WERI-Rb-1 (cell line): ENCODE measurements at regions not wholly inside any gene's neighbourhood (a gene's known extent, or its start where the extent isn't known, plus 50 kb on each side); places are given as distances from the start of the nearest gene placed in this dataset.

Experiments used
- DNase-seq: peaks from one replicate; pipeline ENCODE4 v3.0.0-alpha.2; 2020
- H3K27ac ChIP-seq: fragments of 250-450 bp; sonication (Bioruptor Pico); 2 replicates; pipeline ENCODE4 v1.5.1; 2020; ENCODE audit warnings: mild to moderate bottlenecking, moderate library complexity
- H3K27me3 ChIP-seq: fragments of 250-450 bp; sonication (Bioruptor Pico); 2 replicates; pipeline ENCODE4 v1.5.1; 2021; ENCODE audit warnings: mild to moderate bottlenecking, low read depth, moderate library complexity; ENCODE audit not compliant: insufficient read depth, severe bottlenecking
- H3K36me3 ChIP-seq: fragments of 250-450 bp; sonication (Bioruptor Pico); 2 replicates; pipeline ENCODE4 v1.5.1; 2020; ENCODE audit warnings: mild to moderate bottlenecking, moderate library complexity
- H3K4me3 ChIP-seq: 2 replicates; pipeline ENCODE4 v1.5.1; 2011; ENCODE audit warnings: low read depth, mild to moderate bottlenecking, control low read depth, low read length
- H3K9me3 ChIP-seq: fragments of 250-450 bp; sonication (Bioruptor Pico); 2 replicates; pipeline ENCODE4 v1.5.1; 2021; ENCODE audit warnings: mild to moderate bottlenecking, moderate library complexity; ENCODE audit not compliant: severe bottlenecking
- TF ChIP-seq, protein P1 (sequence below): IDR thresholded peaks from 2 replicates; pipeline ENCODE4 v1.5.1; 2011; ENCODE audit warnings: low read depth, mild to moderate bottlenecking, control low read depth, inconsistent platforms, low read length

- Histone ChIP-seq H3K4me3 (no peak overlapping the region), H3K9me3 (no peaks in the 10 kb centered on the region), H3K27me3 (no peaks in the 10 kb centered on the region), H3K27ac (no peak overlapping the region), H3K36me3 (no peaks in the 10 kb centered on the region)
- TF ChIP-seq, protein P1, sequence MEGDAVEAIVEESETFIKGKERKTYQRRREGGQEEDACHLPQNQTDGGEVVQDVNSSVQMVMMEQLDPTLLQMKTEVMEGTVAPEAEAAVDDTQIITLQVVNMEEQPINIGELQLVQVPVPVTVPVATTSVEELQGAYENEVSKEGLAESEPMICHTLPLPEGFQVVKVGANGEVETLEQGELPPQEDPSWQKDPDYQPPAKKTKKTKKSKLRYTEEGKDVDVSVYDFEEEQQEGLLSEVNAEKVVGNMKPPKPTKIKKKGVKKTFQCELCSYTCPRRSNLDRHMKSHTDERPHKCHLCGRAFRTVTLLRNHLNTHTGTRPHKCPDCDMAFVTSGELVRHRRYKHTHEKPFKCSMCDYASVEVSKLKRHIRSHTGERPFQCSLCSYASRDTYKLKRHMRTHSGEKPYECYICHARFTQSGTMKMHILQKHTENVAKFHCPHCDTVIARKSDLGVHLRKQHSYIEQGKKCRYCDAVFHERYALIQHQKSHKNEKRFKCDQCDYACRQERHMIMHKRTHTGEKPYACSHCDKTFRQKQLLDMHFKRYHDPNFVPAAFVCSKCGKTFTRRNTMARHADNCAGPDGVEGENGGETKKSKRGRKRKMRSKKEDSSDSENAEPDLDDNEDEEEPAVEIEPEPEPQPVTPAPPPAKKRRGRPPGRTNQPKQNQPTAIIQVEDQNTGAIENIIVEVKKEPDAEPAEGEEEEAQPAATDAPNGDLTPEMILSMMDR: no peak
- DNase-seq: no peak
Measured at GRCh38 chr9:38158628-38159027, 89.6 kb upstream of the SHB start.

GRCh38 chr9:38157711-38158110, 88.7 kb upstream of the SHB start:
- Histone ChIP-seq H3K9me3 (no peaks in the 10 kb centered on the region), H3K27ac (no peak overlapping the region), H3K27me3 (no peaks in the 10 kb centered on the region), H3K36me3 (no peaks in the 10 kb centered on the region), H3K4me3 (no peak overlapping the region)
- DNase-seq: no peak
- TF ChIP-seq, protein P1: no peak

DNA sequence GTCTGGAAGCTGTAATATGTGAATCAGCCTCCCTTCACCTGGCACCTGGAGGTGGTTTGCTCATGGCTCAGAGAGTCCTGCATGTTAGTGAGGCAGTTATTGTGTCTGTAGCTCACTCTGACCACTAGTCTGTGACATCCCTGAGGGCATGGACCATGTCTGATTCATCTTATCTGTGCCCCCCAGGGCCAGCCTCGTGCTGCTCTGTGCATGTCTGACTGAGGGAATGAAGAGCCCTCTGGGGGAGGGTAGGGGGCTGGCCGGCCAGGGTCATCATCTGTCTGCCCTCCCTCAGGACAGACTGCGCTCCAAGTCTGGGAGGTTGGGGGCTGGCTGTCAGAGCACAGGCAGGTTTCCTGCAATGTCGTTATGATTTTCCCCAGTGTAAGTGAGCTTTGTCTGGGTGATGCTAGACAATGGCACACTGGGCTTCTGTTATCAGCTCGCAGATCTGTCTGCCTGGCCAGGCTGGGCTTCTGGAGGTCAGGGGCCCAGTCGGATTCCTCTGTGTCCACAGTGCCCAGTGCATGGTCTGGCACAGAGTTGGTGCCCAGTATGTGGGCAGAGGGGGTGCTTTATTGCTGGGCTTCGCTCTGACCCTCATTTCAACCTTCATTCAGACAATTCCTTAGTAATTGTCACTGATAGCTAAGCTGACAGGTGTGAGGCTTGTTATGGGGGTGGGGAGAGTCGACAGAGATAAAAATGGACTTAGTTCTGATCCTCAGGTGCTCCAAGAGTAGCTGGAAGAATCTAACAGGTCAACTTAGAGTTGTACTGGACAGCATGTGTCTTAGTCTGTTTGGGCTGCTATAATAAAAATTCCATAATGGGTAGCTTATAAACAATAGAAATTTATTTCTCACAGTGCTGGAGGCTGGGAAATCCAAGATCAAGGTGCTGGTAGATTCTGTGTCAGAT, 85.7 kb upstream of the SHB start:
- Histone ChIP-seq H3K4me3 (no peak overlapping the region), H3K27me3 (no peaks in the 10 kb centered on the region), H3K36me3 (no peaks in the 10 kb centered on the region), H3K27ac (peak overlapping the region; percentile 21), H3K9me3 (no peaks in the 10 kb centered on the region)
- DNase-seq: peak; percentile 33
- TF ChIP-seq, protein P1: no peak; the same call in 1 of the 2 replicates

DNA sequence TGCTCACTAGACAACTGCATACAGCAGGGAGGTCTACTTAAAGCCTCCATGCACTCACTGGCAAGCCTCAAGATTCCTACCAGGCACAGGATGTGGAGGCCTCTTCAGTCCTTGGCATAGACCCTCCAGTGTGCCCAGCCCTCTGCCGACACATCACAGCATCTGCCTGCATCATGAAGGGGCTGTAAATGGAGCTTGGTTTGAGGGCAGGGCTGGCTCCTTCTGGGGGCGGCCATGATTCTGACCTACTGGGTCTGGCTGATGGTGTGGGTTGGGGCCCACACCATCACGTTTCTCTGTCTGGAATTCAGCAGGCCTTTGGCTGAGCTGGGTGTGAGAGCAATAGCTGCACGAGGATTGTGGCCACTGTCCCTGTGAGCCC, 84.9 kb upstream of the SHB start:
- TF ChIP-seq, protein P1: no peak
- DNase-seq: no peak

DNA sequence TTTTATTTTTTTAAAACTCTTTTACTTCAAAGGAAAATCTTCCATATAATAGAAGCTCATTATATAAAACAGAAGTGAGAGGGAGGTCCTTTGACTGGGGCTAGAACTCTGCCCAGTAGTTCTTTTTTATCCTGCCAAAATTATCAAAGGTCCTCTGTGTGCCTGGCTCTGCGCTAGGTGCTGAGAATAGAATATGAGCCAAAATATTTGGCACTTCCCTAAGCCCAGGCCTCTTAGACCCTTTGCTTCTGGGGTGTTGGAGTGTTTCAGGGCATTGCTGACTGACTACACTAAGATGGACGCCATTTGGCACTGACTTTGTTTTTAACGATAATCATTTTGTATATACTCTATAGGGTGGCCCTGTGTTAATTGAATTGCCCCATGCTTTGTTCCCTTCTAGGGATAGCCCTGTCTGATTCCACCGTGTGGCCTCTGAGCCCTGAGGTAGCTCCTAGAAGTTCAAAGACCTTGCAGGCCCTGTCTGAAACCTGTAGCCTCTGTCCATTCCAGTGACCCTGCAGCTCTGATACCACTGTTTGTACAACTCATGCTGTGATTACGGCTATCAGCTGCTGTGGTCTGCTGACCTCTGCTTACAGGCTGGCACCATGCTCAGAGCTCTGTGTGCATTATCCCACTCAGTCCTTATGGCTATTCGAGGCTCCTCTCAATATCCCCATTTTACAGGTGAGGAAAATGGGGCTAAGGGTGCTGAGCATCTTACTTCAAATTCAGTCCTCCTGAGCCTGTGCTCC, 84.3 kb upstream of the SHB start:
- no peak for DNase-seq
- Histone ChIP-seq H3K36me3 (no peaks in the 10 kb centered on the region), H3K27me3 (no peaks in the 10 kb centered on the region), H3K4me3 (no peak overlapping the region), H3K9me3 (no peaks in the 10 kb centered on the region), H3K27ac (no peak overlapping the region)
- TF ChIP-seq, protein P1: no peak

More for the DNA sequence above, 84.9 kb upstream of the SHB start:
- Histone ChIP-seq H3K9me3 (no peaks in the 10 kb centered on the region), H3K27me3 (no peaks in the 10 kb centered on the region), H3K36me3 (no peaks in the 10 kb centered on the region), H3K27ac (no peak overlapping the region), H3K4me3 (no peak overlapping the region)
